Renal pelvis (tissue), 1 donor: ENCODE measurements at regions not wholly inside any gene's neighbourhood (a gene's known extent, or its start where the extent isn't known, plus 50 kb on each side); places are given as distances from the start of the nearest gene placed in this dataset.
A peak's percentile ranks its signal among the peaks of the same experiment; 100 is the strongest.

ENCODE experiments used
- DNase-seq: peaks from one replicate; pipeline ENCODE4 v3.0.0-alpha.2; 2013

- no peak for DNase-seq
Observed at GRCh38 chr12:19572920-19573558, 133.7 kb downstream of the AEBP2 start.

GRCh38 chr12:19573866-19574265 is 134.6 kb downstream of the AEBP2 start:
- no peak for DNase-seq

- DNase-seq: no peak
Observed at GRCh38 chr12:19574601-19575000, 135.3 kb downstream of the AEBP2 start.

GRCh38 chr12:19575337-19576243 is 136.3 kb downstream of the AEBP2 start:
- DNase-seq: peak; percentile 48

- no peak for DNase-seq
Observed at GRCh38 chr12:19576506-19577280, 137.4 kb downstream of the AEBP2 start.

- no peak for DNase-seq
Observed at GRCh38 chr12:19577281-19577530, 137.9 kb downstream of the AEBP2 start.

- no peak for DNase-seq
Observed at GRCh38 chr12:19584732-19585131, 145.4 kb downstream of the AEBP2 start.

- DNase-seq: no peak
Observed at GRCh38 chr12:19588951-19589350, 149.7 kb downstream of the AEBP2 start.

GRCh38 chr12:19591951-19592350 is 152.7 kb downstream of the AEBP2 start:
- no peak for DNase-seq

GRCh38 chr12:19596434-19597166 is 157.3 kb downstream of the AEBP2 start:
- DNase-seq: no peak

- no peak for DNase-seq
Observed at GRCh38 chr12:19597167-19598026, 158.1 kb downstream of the AEBP2 start.

GRCh38 chr12:19605720-19606119 is 166.4 kb downstream of the AEBP2 start:
- no peak for DNase-seq

GRCh38 chr12:19608039-19608438 is 168.7 kb downstream of the AEBP2 start:
- DNase-seq: no peak

- no peak for DNase-seq
Observed at GRCh38 chr12:19613051-19613535, 173.8 kb downstream of the AEBP2 start.

GRCh38 chr12:19614601-19615383 is 175.5 kb downstream of the AEBP2 start:
- no peak for DNase-seq

- no peak for DNase-seq
Observed at GRCh38 chr12:19615384-19615725, 176.1 kb downstream of the AEBP2 start.

- no peak for DNase-seq
Observed at GRCh38 chr12:19616781-19617180, 177.5 kb downstream of the AEBP2 start.

GRCh38 chr12:19620222-19620621 is 180.9 kb downstream of the AEBP2 start:
- no peak for DNase-seq

- no peak for DNase-seq
Observed at GRCh38 chr12:19623751-19624399, 184.6 kb downstream of the AEBP2 start.

- no peak for DNase-seq
Observed at GRCh38 chr12:19624491-19624890, 185.2 kb downstream of the AEBP2 start.
